ENCODE measurements at regions not wholly inside any gene's neighbourhood (a gene's known extent, or its start where the extent isn't known, plus 50 kb on each side); places are given as distances from the start of the nearest gene placed in this dataset.

DNA sequence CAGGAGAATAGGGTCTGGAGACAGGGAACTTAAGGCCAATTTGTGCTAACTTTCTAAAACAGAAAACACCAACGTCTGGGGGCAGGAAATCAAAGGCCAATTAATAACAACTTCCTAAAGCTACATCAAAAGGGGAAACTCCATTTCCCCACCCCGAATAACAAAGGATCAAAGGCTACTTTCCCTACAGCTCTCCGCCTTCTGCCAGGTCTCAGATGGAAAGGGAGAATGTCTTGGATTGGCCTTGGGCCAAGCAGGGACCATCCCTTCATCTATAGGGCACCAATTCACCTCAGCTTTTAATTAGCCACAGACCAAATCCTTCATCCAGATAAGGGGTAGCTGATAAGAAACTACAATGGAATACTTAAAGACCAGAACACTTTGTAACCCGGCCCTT, 116.9 kb upstream of the ZKSCAN2 start:
- Mint-ChIP-seq H3K27ac (no peak overlapping the region), H3K9me3 (peaks cover 87% of the 10 kb centered on the region), H3K4me1 (no peaks in the 10 kb centered on the region), H3K27me3 (ENCODE audit: insufficient read depth, low read depth, poor library complexity) (no peaks in the 10 kb centered on the region), H3K4me3 (no peak overlapping the region), H3K36me3 (ENCODE audit: low read depth) (peaks cover 4% of the 10 kb centered on the region; the same call in 1 of the 3 replicates)
- Histone ChIP-seq H3K4me2 (no peak overlapping the region), H2AFZ (no peak overlapping the region), H3K79me2 (replicated peaks; ENCODE audit: insufficient read depth) (no peaks in the 10 kb centered on the region), H3K4me3 (no peak overlapping the region), H3F3A (replicated peaks; ENCODE audit: low read depth) (no peaks in the 10 kb centered on the region), H3K36me3 (ENCODE audit: insufficient read depth) (no peaks in the 10 kb centered on the region), H3K4me1 (ENCODE audit: insufficient read depth) (no peaks in the 10 kb centered on the region), H3K9me2 (ENCODE audit: insufficient read depth) (no peaks in the 10 kb centered on the region), H3K27me3 (ENCODE audit: insufficient read depth) (no peaks in the 10 kb centered on the region), H3K27ac (ENCODE audit: low read depth) (no peak overlapping the region), H4K20me1 (replicated peaks; ENCODE audit: insufficient read depth) (no peaks in the 10 kb centered on the region)
- no peak for ATAC-seq
- no peak for DNase-seq (ENCODE audit: low spot score)
- no peak for TF ChIP-seq STAT1 (IDR thresholded peaks at IDR 0.05; ENCODE audit: unreplicated experiment)
- TF ChIP-seq, protein P1, sequence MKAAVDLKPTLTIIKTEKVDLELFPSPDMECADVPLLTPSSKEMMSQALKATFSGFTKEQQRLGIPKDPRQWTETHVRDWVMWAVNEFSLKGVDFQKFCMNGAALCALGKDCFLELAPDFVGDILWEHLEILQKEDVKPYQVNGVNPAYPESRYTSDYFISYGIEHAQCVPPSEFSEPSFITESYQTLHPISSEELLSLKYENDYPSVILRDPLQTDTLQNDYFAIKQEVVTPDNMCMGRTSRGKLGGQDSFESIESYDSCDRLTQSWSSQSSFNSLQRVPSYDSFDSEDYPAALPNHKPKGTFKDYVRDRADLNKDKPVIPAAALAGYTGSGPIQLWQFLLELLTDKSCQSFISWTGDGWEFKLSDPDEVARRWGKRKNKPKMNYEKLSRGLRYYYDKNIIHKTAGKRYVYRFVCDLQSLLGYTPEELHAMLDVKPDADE (IDR thresholded peaks at IDR 0.05), result no peak
- TF ChIP-seq, protein P2, sequence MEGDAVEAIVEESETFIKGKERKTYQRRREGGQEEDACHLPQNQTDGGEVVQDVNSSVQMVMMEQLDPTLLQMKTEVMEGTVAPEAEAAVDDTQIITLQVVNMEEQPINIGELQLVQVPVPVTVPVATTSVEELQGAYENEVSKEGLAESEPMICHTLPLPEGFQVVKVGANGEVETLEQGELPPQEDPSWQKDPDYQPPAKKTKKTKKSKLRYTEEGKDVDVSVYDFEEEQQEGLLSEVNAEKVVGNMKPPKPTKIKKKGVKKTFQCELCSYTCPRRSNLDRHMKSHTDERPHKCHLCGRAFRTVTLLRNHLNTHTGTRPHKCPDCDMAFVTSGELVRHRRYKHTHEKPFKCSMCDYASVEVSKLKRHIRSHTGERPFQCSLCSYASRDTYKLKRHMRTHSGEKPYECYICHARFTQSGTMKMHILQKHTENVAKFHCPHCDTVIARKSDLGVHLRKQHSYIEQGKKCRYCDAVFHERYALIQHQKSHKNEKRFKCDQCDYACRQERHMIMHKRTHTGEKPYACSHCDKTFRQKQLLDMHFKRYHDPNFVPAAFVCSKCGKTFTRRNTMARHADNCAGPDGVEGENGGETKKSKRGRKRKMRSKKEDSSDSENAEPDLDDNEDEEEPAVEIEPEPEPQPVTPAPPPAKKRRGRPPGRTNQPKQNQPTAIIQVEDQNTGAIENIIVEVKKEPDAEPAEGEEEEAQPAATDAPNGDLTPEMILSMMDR (conservative IDR thresholded peaks at IDR 0.05; ENCODE audit: low read depth in 2 of 2), result no peak
- TF ChIP-seq ZNF331 (CRISPR knock-in tag; IDR thresholded peaks at IDR 0.05; ENCODE audit: low read depth), result no peak
- TF ChIP-seq POLR2AphosphoS5 (IDR thresholded peaks at IDR 0.05; ENCODE audit: low read depth), result no peak
- TF ChIP-seq EZH2phosphoT487 (IDR thresholded peaks at IDR 0.05; ENCODE audit: unreplicated experiment), result no peak
- TF ChIP-seq, protein P3, sequence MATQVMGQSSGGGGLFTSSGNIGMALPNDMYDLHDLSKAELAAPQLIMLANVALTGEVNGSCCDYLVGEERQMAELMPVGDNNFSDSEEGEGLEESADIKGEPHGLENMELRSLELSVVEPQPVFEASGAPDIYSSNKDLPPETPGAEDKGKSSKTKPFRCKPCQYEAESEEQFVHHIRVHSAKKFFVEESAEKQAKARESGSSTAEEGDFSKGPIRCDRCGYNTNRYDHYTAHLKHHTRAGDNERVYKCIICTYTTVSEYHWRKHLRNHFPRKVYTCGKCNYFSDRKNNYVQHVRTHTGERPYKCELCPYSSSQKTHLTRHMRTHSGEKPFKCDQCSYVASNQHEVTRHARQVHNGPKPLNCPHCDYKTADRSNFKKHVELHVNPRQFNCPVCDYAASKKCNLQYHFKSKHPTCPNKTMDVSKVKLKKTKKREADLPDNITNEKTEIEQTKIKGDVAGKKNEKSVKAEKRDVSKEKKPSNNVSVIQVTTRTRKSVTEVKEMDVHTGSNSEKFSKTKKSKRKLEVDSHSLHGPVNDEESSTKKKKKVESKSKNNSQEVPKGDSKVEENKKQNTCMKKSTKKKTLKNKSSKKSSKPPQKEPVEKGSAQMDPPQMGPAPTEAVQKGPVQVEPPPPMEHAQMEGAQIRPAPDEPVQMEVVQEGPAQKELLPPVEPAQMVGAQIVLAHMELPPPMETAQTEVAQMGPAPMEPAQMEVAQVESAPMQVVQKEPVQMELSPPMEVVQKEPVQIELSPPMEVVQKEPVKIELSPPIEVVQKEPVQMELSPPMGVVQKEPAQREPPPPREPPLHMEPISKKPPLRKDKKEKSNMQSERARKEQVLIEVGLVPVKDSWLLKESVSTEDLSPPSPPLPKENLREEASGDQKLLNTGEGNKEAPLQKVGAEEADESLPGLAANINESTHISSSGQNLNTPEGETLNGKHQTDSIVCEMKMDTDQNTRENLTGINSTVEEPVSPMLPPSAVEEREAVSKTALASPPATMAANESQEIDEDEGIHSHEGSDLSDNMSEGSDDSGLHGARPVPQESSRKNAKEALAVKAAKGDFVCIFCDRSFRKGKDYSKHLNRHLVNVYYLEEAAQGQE (IDR thresholded peaks at IDR 0.05; ENCODE audit: unreplicated experiment), result no peak
- no peak for TF ChIP-seq EZH2 (IDR thresholded peaks at IDR 0.05; ENCODE audit: low read depth, unreplicated experiment)
- no peak for TF ChIP-seq NANOG (IDR thresholded peaks at IDR 0.05; ENCODE audit: borderline replicate concordance)

DNA sequence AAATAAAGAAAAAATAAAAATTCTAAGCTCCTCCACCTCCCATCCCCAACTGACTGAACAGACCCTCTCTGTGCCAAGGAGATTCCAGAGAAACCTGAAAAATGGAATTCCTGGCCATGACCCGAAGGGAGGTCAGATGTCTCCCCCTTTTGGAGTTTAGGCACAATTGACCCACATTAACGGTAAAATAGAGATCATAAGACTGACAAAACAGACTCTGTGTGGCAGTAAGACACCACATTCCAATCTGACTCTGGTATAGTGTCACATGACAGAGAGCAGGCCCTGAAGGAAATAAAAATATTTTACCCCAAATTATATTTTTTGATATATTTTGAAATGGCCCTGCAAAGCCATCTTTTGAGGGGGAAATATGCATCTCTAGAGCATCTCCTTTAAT, 115.1 kb upstream of the ZKSCAN2 start:
- H3K4me2 ChIP-seq, result no peak overlapping the region
- H3K27me3 ChIP-seq (ENCODE audit: insufficient read depth), result no peaks in the 10 kb centered on the region
- H4K20me1 ChIP-seq (replicated peaks; ENCODE audit: insufficient read depth), result no peaks in the 10 kb centered on the region
- no peaks in the 10 kb centered on the region for H3K27me3 Mint-ChIP-seq (ENCODE audit: insufficient read depth, low read depth, poor library complexity)
- no peaks in the 10 kb centered on the region for H3K79me2 ChIP-seq (replicated peaks; ENCODE audit: insufficient read depth)
- ATAC-seq, result no peak
- DNase-seq (ENCODE audit: low spot score), result peak; percentile 17
- H3K27ac Mint-ChIP-seq, result no peak overlapping the region
- H3K4me3 ChIP-seq, result no peak overlapping the region
- H3K9me2 ChIP-seq (ENCODE audit: insufficient read depth), result no peaks in the 10 kb centered on the region
- no peaks in the 10 kb centered on the region for H3K4me1 ChIP-seq (ENCODE audit: insufficient read depth)
- no peaks in the 10 kb centered on the region for H3K36me3 ChIP-seq (ENCODE audit: insufficient read depth)
- no peaks in the 10 kb centered on the region for H3K4me1 Mint-ChIP-seq
- H3K9me3 Mint-ChIP-seq, result peaks cover 87% of the 10 kb centered on the region
- no peak overlapping the region for H2AFZ ChIP-seq
- H3K36me3 Mint-ChIP-seq (ENCODE audit: low read depth), result peaks cover 8% of the 10 kb centered on the region; the same call in 1 of the 3 replicates
- H3F3A ChIP-seq (replicated peaks; ENCODE audit: low read depth), result no peaks in the 10 kb centered on the region
- no peak overlapping the region for H3K27ac ChIP-seq (ENCODE audit: low read depth)
- no peak overlapping the region for H3K4me3 Mint-ChIP-seq
- TF ChIP-seq, protein P3 (IDR thresholded peaks at IDR 0.05; ENCODE audit: unreplicated experiment), result no peak
- TF ChIP-seq JUNB (IDR thresholded peaks at IDR 0.05; ENCODE audit: unreplicated experiment), result no peak
- TF ChIP-seq, protein P2 (conservative IDR thresholded peaks at IDR 0.05; ENCODE audit: low read depth in 2 of 2), result peak; percentile 43 to 54
- TF ChIP-seq STAT1 (IDR thresholded peaks at IDR 0.05; ENCODE audit: unreplicated experiment), result no peak
- TF ChIP-seq ZNF331 (CRISPR knock-in tag; IDR thresholded peaks at IDR 0.05; ENCODE audit: low read depth), result no peak
- TF ChIP-seq, protein P1 (IDR thresholded peaks at IDR 0.05), result no peak

All from GM23338 (cell line).